H9 (cell line): ENCODE measurements at regions not wholly inside any gene's neighbourhood (a gene's known extent, or its start where the extent isn't known, plus 50 kb on each side); places are given as distances from the start of the nearest gene placed in this dataset.

Source experiments
- DNase-seq: peaks from one replicate; pipeline ENCODE4 v3.0.0-alpha.2; 2017
- H2AFZ ChIP-seq: one replicate; pipeline ENCODE4 v1.6.1; 2013; ENCODE audit warnings: mild to moderate bottlenecking, low read length, control low read depth, moderate library complexity
- H2AK5ac ChIP-seq: 2 replicates; pipeline ENCODE4 v1.6.1; 2013; ENCODE audit warnings: low read length, control low read depth, mixed read lengths; ENCODE audit not compliant: insufficient read length
- H2BK120ac ChIP-seq: one replicate; pipeline ENCODE4 v1.6.1; 2013; ENCODE audit warnings: low read depth, mild to moderate bottlenecking, low read length, control low read depth, inconsistent platforms; ENCODE audit not compliant: poor library complexity, severe bottlenecking
- H2BK12ac ChIP-seq: 2 replicates; pipeline ENCODE4 v1.6.1; 2013; ENCODE audit warnings: low read length, control low read depth, mixed read lengths, low read depth; ENCODE audit not compliant: insufficient read length
- H2BK15ac ChIP-seq: 2 replicates; pipeline ENCODE4 v1.6.1; 2013; ENCODE audit warnings: low read depth, low read length, control low read depth
- H2BK20ac ChIP-seq: one replicate; pipeline ENCODE4 v1.6.1; 2013; ENCODE audit warnings: low read depth, mild to moderate bottlenecking, low read length, control low read depth, inconsistent platforms; ENCODE audit not compliant: poor library complexity, severe bottlenecking
- H2BK5ac ChIP-seq: 2 replicates; pipeline ENCODE4 v1.6.1; 2013; ENCODE audit warnings: low read length, control low read depth, mixed read lengths; ENCODE audit not compliant: insufficient read length
- H3K14ac ChIP-seq: 2 replicates; pipeline ENCODE4 v1.6.1; 2013; ENCODE audit warnings: low read length, control low read depth; ENCODE audit not compliant: insufficient read depth
- H3K18ac ChIP-seq: 2 replicates; pipeline ENCODE4 v1.6.1; 2013; ENCODE audit warnings: low read depth, mild to moderate bottlenecking, mixed read lengths, low read length, control low read depth; ENCODE audit not compliant: insufficient read length
- H3K23ac ChIP-seq: 2 replicates; pipeline ENCODE4 v1.6.1; 2013; ENCODE audit warnings: low read length, control low read depth, mixed read lengths, low read depth; ENCODE audit not compliant: insufficient read length
- H3K23me2 ChIP-seq: 2 replicates; pipeline ENCODE4 v1.6.1; 2013; ENCODE audit warnings: low read depth, mild to moderate bottlenecking, mixed read lengths, low read length, control low read depth; ENCODE audit not compliant: insufficient read length, poor library complexity, severe bottlenecking
- H3K27ac ChIP-seq: 2 replicates; pipeline ENCODE4 v1.5.1; 2013; ENCODE audit warnings: low read length, control low read depth, mixed read lengths, low read depth; ENCODE audit not compliant: insufficient read length
- H3K27me3 ChIP-seq: 2 replicates; pipeline ENCODE4 v1.6.1; 2013; ENCODE audit warnings: low read length, control low read depth, inconsistent platforms; ENCODE audit not compliant: insufficient read depth
- H3K4ac ChIP-seq: 2 replicates; pipeline ENCODE4 v1.6.1; 2013; ENCODE audit warnings: low read depth, mild to moderate bottlenecking, control low read depth, inconsistent platforms, low read length, moderate library complexity
- H3K4me1 ChIP-seq: 2 replicates; pipeline ENCODE4 v1.6.1; 2013; ENCODE audit warnings: low read length, control low read depth, inconsistent platforms; ENCODE audit not compliant: insufficient read depth
- H3K4me2 ChIP-seq: 2 replicates; pipeline ENCODE4 v1.6.1; 2013; ENCODE audit warnings: low read length, control low read depth, mixed read lengths; ENCODE audit not compliant: insufficient read length, insufficient read depth
- H3K56ac ChIP-seq: 2 replicates; pipeline ENCODE4 v1.6.1; 2013; ENCODE audit warnings: low read depth, mild to moderate bottlenecking, mixed read lengths, low read length, control low read depth; ENCODE audit not compliant: insufficient read length
- H3K79me1 ChIP-seq: 2 replicates; pipeline ENCODE4 v1.6.1; 2013; ENCODE audit warnings: low read depth, mild to moderate bottlenecking, moderate library complexity, low read length, control low read depth, inconsistent platforms; ENCODE audit not compliant: insufficient read depth, poor library complexity, severe bottlenecking
- H3K79me2 ChIP-seq: 2 replicates; pipeline ENCODE4 v1.6.1; 2013; ENCODE audit warnings: low read length, control low read depth, inconsistent platforms; ENCODE audit not compliant: insufficient read depth
- H3K9ac ChIP-seq: 2 replicates; pipeline ENCODE4 v1.6.1; 2013; ENCODE audit warnings: low read length, control low read depth, mixed read lengths; ENCODE audit not compliant: insufficient read length; ENCODE audit errors: extremely low read depth
- H3K9me3 ChIP-seq: one replicate; pipeline ENCODE4 v1.6.1; 2013; ENCODE audit warnings: low read depth, low read length, inconsistent platforms; ENCODE audit not compliant: control insufficient read depth
- H3T11ph ChIP-seq: one replicate; pipeline ENCODE4 v1.6.1; 2013; ENCODE audit warnings: mild to moderate bottlenecking, low read length, control low read depth, inconsistent platforms
- H4K20me1 ChIP-seq: one replicate; pipeline ENCODE4 v1.6.1; 2013; ENCODE audit not compliant: control insufficient read depth, insufficient read length, insufficient read depth
- H4K5ac ChIP-seq: 2 replicates; pipeline ENCODE4 v1.6.1; 2013; ENCODE audit warnings: low read depth, mild to moderate bottlenecking, mixed read lengths, low read length, control low read depth; ENCODE audit not compliant: insufficient read length
- H4K8ac ChIP-seq: replicated peaks from 2 replicates; pipeline ENCODE4 v1.6.1; 2013; ENCODE audit warnings: low read length, control low read depth, mixed read lengths, low read depth; ENCODE audit not compliant: insufficient read length
- H4K91ac ChIP-seq: 2 replicates; pipeline ENCODE4 v1.6.1; 2013; ENCODE audit warnings: low read depth, mild to moderate bottlenecking, moderate library complexity, mixed read lengths, low read length, control low read depth; ENCODE audit not compliant: insufficient read length
- H3K27ac Mint-ChIP-seq, 3 experiments: 2 replicates in 2 of 3; 3 replicates in 1 of 3; pipeline ENCODE4 v1.8.0; 2020 to 2021; ENCODE audit warnings: mixed read lengths in 3 of 3, mild to moderate bottlenecking in 1 of 3, moderate library complexity in 1 of 3
- H3K27me3 Mint-ChIP-seq: 2 replicates; pipeline ENCODE4 v1.8.0; 2021; ENCODE audit warnings: low read depth, mild to moderate bottlenecking, moderate library complexity, mixed read lengths
- H3K36me3 Mint-ChIP-seq, 3 experiments: 2 replicates in 2 of 3; 3 replicates in 1 of 3; pipeline ENCODE4 v1.8.0; 2020 to 2021; ENCODE audit warnings: low read depth in 3 of 3, mixed read lengths in 3 of 3; ENCODE audit not compliant: insufficient read depth in 1 of 3
- H3K4me1 Mint-ChIP-seq, 2 experiments: 2 replicates each; pipeline ENCODE4 v1.8.0; 2020; ENCODE audit warnings: mixed read lengths in 2 of 2
- H3K4me3 Mint-ChIP-seq, 2 experiments: 2 replicates in 1 of 2; 3 replicates in 1 of 2; pipeline ENCODE4 v1.8.0; 2020 to 2021; ENCODE audit warnings: mild to moderate bottlenecking in 2 of 2, mixed read lengths in 2 of 2, moderate library complexity in 1 of 2
- H3K9me3 Mint-ChIP-seq, 2 experiments: 2 replicates in 1 of 2; 3 replicates in 1 of 2; pipeline ENCODE4 v1.8.0; 2020; ENCODE audit warnings: mild to moderate bottlenecking in 2 of 2, mixed read lengths in 2 of 2, moderate library complexity in 1 of 2
- TF ChIP-seq, protein P1 (sequence below): fragments of 200-600 bp; sonication (generic); conservative IDR thresholded peaks from 3 replicates; pipeline ENCODE4 v1.8.0; 2021; ENCODE audit warnings: antibody characterized with exemption, mild to moderate bottlenecking

DNA sequence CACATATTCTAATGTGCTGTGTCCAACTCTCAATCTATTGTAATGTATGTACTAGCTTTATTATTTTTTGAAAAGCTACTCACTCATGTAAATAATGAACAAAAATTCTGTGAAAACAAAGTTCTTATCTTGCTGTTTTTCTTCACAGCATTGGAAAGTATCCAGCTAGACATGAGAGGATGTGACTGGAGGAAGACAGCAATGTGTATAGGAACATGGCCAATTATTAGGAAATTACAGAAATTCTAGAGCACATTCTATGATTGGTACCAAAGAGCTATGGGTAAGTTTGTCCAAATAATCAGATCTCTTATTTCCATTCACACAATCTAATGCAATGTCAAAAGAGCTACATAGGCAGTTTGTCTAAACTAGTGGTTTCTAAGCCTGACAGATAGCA, 1100.2 kb downstream of the FSCB start:
- H2AK5ac ChIP-seq = no peak overlapping the region
- no peak overlapping the region for H3K4me2 ChIP-seq
- H3K4me1 ChIP-seq = no peaks in the 10 kb centered on the region
- no peak overlapping the region for H2AFZ ChIP-seq
- TF ChIP-seq, protein P1, sequence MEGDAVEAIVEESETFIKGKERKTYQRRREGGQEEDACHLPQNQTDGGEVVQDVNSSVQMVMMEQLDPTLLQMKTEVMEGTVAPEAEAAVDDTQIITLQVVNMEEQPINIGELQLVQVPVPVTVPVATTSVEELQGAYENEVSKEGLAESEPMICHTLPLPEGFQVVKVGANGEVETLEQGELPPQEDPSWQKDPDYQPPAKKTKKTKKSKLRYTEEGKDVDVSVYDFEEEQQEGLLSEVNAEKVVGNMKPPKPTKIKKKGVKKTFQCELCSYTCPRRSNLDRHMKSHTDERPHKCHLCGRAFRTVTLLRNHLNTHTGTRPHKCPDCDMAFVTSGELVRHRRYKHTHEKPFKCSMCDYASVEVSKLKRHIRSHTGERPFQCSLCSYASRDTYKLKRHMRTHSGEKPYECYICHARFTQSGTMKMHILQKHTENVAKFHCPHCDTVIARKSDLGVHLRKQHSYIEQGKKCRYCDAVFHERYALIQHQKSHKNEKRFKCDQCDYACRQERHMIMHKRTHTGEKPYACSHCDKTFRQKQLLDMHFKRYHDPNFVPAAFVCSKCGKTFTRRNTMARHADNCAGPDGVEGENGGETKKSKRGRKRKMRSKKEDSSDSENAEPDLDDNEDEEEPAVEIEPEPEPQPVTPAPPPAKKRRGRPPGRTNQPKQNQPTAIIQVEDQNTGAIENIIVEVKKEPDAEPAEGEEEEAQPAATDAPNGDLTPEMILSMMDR = no peak
- H4K91ac ChIP-seq = no peak overlapping the region
- peaks cover 0 to 4% (median 2%) of the 10 kb centered on the region in 3 experiments; a peak in 2 of 7 replicates for H3K36me3 Mint-ChIP-seq
- H3K79me2 ChIP-seq = no peaks in the 10 kb centered on the region
- no peak overlapping the region for H3K56ac ChIP-seq
- no peaks in the 10 kb centered on the region for H3K27me3 Mint-ChIP-seq
- no peak for DNase-seq
- H3K9ac ChIP-seq = no peak overlapping the region
- no peak overlapping the region for H2BK5ac ChIP-seq
- no peak overlapping the region for H4K8ac ChIP-seq
- H3K9me3 ChIP-seq = no peaks in the 10 kb centered on the region
- peaks cover 4 to 6% of the 10 kb centered on the region in 2 experiments; a peak in 4 of 5 replicates for H3K9me3 Mint-ChIP-seq
- no peak overlapping the region for H3K18ac ChIP-seq
- H3K23ac ChIP-seq = no peak overlapping the region
- no peaks in the 10 kb centered on the region for H3K27me3 ChIP-seq
- no peak overlapping the region for H2BK15ac ChIP-seq
- no peak overlapping the region for H2BK20ac ChIP-seq
- no peaks in the 10 kb centered on the region for H3K23me2 ChIP-seq
- H3K27ac Mint-ChIP-seq = no peak overlapping the region
- H3K4me3 Mint-ChIP-seq = no peak overlapping the region
- no peaks in the 10 kb centered on the region for H3K4me1 Mint-ChIP-seq
- no peaks in the 10 kb centered on the region for H3K79me1 ChIP-seq
- H3K4ac ChIP-seq = no peak overlapping the region
- H3T11ph ChIP-seq = no peak overlapping the region
- no peak overlapping the region for H2BK12ac ChIP-seq
- no peak overlapping the region for H3K27ac ChIP-seq
- no peak overlapping the region for H4K5ac ChIP-seq
- no peak overlapping the region for H3K14ac ChIP-seq
- no peak overlapping the region for H2BK120ac ChIP-seq
- H4K20me1 ChIP-seq = no peaks in the 10 kb centered on the region
